Left ventricle myocardium inferior (tissue), 1 donor: ENCODE measurements at regions not wholly inside any gene's neighbourhood (a gene's known extent, or its start where the extent isn't known, plus 50 kb on each side); places are given as distances from the start of the nearest gene placed in this dataset. TPM values are rescaled to one million over a fixed set of nuclear protein-coding genes. Genes with fewer than 3 reads are reported as not detected.

Experiments
- DNase-seq: peaks from one replicate; pipeline ENCODE4 v3.0.0-alpha.2; 2020
- H3K27ac ChIP-seq: fragments of 200-600 bp; replicated peaks from 2 replicates; pipeline ENCODE4 v1.8.0; 2021
- H3K27me3 ChIP-seq: fragments of 200-600 bp; 2 replicates; pipeline ENCODE4 v1.8.0; 2021; ENCODE audit warnings: low read depth
- H3K36me3 ChIP-seq: fragments of 200-600 bp; 2 replicates; pipeline ENCODE4 v1.8.0; 2021
- H3K4me1 ChIP-seq: fragments of 200-600 bp; 2 replicates; pipeline ENCODE4 v1.8.0; 2021
- H3K4me3 ChIP-seq: fragments of 200-600 bp; 2 replicates; pipeline ENCODE4 v1.8.0; 2021; ENCODE audit warnings: mild to moderate bottlenecking, moderate library complexity
- H3K9me3 ChIP-seq: fragments of 200-600 bp; replicated peaks from 2 replicates; pipeline ENCODE4 v1.8.0; 2021
- CTCF ChIP-seq: fragments of 200-600 bp; IDR thresholded peaks from 2 replicates; pipeline ENCODE4 v1.8.0; 2021; ENCODE audit warnings: antibody characterized with exemption, mild to moderate bottlenecking, borderline replicate concordance
- intact Hi-C: fragments of 100-400 bp; cut with micrococcal nuclease; formaldehyde crosslinking; loops from one replicate; pipeline ENCODE4 v1.11.0; 2022
- microRNA-seq: library from miRNA; unstranded; fragments of <30 nt; microRNA quantifications from one replicate; pipeline ENCODE4 v1.2.0, GENCODE V29; 2020
- donor health status: DM: no; HTN: yes; CAD: no; lungs with severe emphysema.

DNA sequence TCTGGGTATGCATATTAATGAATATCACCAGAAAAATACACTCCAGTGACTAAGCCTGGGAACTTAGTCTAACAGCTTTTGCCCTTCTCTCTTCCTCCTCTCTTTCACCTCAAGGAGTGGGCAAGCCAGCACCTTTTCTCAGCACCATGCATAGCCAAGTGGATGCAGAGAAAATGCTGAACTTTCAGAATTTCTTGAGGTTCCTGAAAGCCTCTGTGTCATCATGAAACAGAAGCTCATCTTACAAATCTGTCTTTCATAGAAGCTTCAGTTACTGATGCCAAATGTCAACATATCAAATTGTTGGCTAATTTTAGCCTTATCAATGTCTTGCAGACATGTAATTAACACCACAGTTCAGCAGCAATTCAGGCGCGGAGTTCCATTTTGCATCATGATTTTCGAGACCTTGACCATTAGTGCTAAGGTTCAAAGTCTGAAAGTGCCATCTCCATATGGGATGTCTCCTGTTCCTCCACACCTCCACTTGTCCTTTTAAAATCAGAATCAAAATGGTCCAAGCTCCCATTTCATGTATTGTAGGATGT lies 51.1 kb upstream of the RPH3A start:
- no peaks in the 10 kb centered on the region for H3K9me3 ChIP-seq
- DNase-seq: no peak
- TF ChIP-seq CTCF: no peak
- H3K27me3 ChIP-seq: peaks cover 75% of the 10 kb centered on the region
- H3K36me3 ChIP-seq: no peaks in the 10 kb centered on the region
- no peaks in the 10 kb centered on the region for H3K4me1 ChIP-seq
- intact Hi-C loops: no loop called here
- H3K27ac ChIP-seq: no peak overlapping the region
- no peak overlapping the region for H3K4me3 ChIP-seq

DNA sequence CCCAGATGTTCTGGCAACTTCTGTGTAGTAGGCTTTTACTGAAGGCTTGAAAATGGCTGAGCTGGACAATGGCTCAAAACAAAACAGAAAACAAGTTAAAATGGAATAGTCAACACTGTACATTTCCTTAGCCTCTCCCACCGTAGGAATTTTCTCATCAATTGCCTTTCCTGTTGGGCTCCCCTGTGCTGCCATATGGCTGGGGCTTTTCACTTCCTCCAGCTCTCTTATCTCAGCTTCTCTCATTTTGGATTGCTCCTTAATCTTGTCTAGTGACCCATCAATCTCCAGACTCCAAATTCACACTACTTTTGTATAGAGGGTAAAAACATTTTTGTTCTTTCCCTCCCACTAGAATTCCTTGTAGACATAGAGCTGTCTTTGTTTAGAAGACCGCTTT lies 50.4 kb upstream of the RPH3A start:
- H3K27me3 ChIP-seq: peaks cover 75% of the 10 kb centered on the region
- DNase-seq: no peak
- H3K36me3 ChIP-seq: no peaks in the 10 kb centered on the region
- H3K4me3 ChIP-seq: no peak overlapping the region
- no peaks in the 10 kb centered on the region for H3K9me3 ChIP-seq
- intact Hi-C loops: no loop called here
- no peaks in the 10 kb centered on the region for H3K4me1 ChIP-seq
- no peak overlapping the region for H3K27ac ChIP-seq
- TF ChIP-seq CTCF: no peak

Small RNA genes in the stretch of these regions (microRNA-seq; reads per million reads assigned to microRNA genes)
- not detected for gene MIR1302-1
